ENCODE measurements at regions not wholly inside any gene's neighbourhood (a gene's known extent, or its start where the extent isn't known, plus 50 kb on each side); places are given as distances from the start of the nearest gene placed in this dataset.

GRCh38 chr3:56915966-56916586 is 114.3 kb upstream of the ARHGEF3 start:
- CTCF ChIA-PET: no interaction called here
- Histone ChIP-seq H3K27ac (no peak overlapping the region), H3K9me2 (ENCODE audit: insufficient read depth) (no peaks in the 10 kb centered on the region), H3K4me1 (replicated peaks; ENCODE audit: insufficient read depth) (no peaks in the 10 kb centered on the region), H3K4me2 (no peak overlapping the region), H3K79me2 (ENCODE audit: low read depth) (no peaks in the 10 kb centered on the region), H3K27me3 (ENCODE audit: insufficient read depth, low read depth) (no peaks in the 10 kb centered on the region), H2AFZ (no peak overlapping the region), H4K20me1 (ENCODE audit: insufficient read depth) (no peaks in the 10 kb centered on the region), H3K9me3 (ENCODE audit: insufficient read depth, low read depth) (no peaks in the 10 kb centered on the region), H3K4me3 (no peak overlapping the region), H3F3A (ENCODE audit: insufficient read depth, low read depth) (no peaks in the 10 kb centered on the region), H3K36me3 (ENCODE audit: low read depth) (no peaks in the 10 kb centered on the region)
- BruUV-seq (replicated peaks): no TSS peak
- no peak for TF ChIP-seq CTCF (conservative IDR thresholded peaks at IDR 0.05)
- TF ChIP-seq EZH2 (IDR thresholded peaks at IDR 0.05; ENCODE audit: low read depth): no peak
- intact Hi-C loops (cut with micrococcal nuclease; ENCODE audit: unreplicated experiment): no loop called here
- POLR2A ChIA-PET (ENCODE audit: unreplicated experiment): no interaction called here
- DNase-seq: no peak

GRCh38 chr3:56914646-56915045 is 112.9 kb upstream of the ARHGEF3 start:
- no TSS peak for BruUV-seq (replicated peaks)
- Histone ChIP-seq H3F3A (ENCODE audit: insufficient read depth, low read depth) (no peaks in the 10 kb centered on the region), H3K4me2 (no peak overlapping the region), H4K20me1 (ENCODE audit: insufficient read depth) (no peaks in the 10 kb centered on the region), H3K4me3 (no peak overlapping the region), H3K27me3 (ENCODE audit: insufficient read depth, low read depth) (no peaks in the 10 kb centered on the region), H3K9me3 (ENCODE audit: insufficient read depth, low read depth) (no peaks in the 10 kb centered on the region), H3K27ac (no peak overlapping the region), H3K79me2 (ENCODE audit: low read depth) (no peaks in the 10 kb centered on the region), H3K36me3 (ENCODE audit: low read depth) (no peaks in the 10 kb centered on the region), H2AFZ (no peak overlapping the region), H3K4me1 (replicated peaks; ENCODE audit: insufficient read depth) (no peaks in the 10 kb centered on the region), H3K9me2 (ENCODE audit: insufficient read depth) (no peaks in the 10 kb centered on the region)
- DNase-seq: no peak
- TF ChIP-seq EZH2 (IDR thresholded peaks at IDR 0.05; ENCODE audit: low read depth): no peak
- TF ChIP-seq CTCF (conservative IDR thresholded peaks at IDR 0.05): no peak
- CTCF ChIA-PET: no interaction called here
- POLR2A ChIA-PET (ENCODE audit: unreplicated experiment): no interaction called here
- intact Hi-C loops (cut with micrococcal nuclease; ENCODE audit: unreplicated experiment): no loop called here

- H3K9me3 ChIP-seq (ENCODE audit: insufficient read depth, low read depth): no peaks in the 10 kb centered on the region
- H3K4me3 ChIP-seq: no peak overlapping the region
- no peaks in the 10 kb centered on the region for H3K27me3 ChIP-seq (ENCODE audit: insufficient read depth, low read depth)
- no peak overlapping the region for H2AFZ ChIP-seq
- ChIA-PET CTCF (no interaction called here), POLR2A (ENCODE audit: unreplicated experiment) (no interaction called here)
- no peaks in the 10 kb centered on the region for H3K9me2 ChIP-seq (ENCODE audit: insufficient read depth)
- intact Hi-C loops (cut with micrococcal nuclease; ENCODE audit: unreplicated experiment): no loop called here
- H3K4me1 ChIP-seq (replicated peaks; ENCODE audit: insufficient read depth): no peaks in the 10 kb centered on the region
- no peaks in the 10 kb centered on the region for H3K79me2 ChIP-seq (ENCODE audit: low read depth)
- no peak overlapping the region for H3K27ac ChIP-seq
- TF ChIP-seq EZH2 (IDR thresholded peaks at IDR 0.05; ENCODE audit: low read depth): no peak
- no peak for TF ChIP-seq CTCF (conservative IDR thresholded peaks at IDR 0.05)
- H3K36me3 ChIP-seq (ENCODE audit: low read depth): no peaks in the 10 kb centered on the region
- no peak for DNase-seq
- BruUV-seq (replicated peaks): no TSS peak
- H3K4me2 ChIP-seq: no peak overlapping the region
- no peaks in the 10 kb centered on the region for H3F3A ChIP-seq (ENCODE audit: insufficient read depth, low read depth)
- no peaks in the 10 kb centered on the region for H4K20me1 ChIP-seq (ENCODE audit: insufficient read depth)
Observed at GRCh38 chr3:56911363-56911762, 109.6 kb upstream of the ARHGEF3 start.
